ENCODE measurements at regions not wholly inside any gene's neighbourhood (a gene's known extent, or its start where the extent isn't known, plus 50 kb on each side); places are given as distances from the start of the nearest gene placed in this dataset.

DNA sequence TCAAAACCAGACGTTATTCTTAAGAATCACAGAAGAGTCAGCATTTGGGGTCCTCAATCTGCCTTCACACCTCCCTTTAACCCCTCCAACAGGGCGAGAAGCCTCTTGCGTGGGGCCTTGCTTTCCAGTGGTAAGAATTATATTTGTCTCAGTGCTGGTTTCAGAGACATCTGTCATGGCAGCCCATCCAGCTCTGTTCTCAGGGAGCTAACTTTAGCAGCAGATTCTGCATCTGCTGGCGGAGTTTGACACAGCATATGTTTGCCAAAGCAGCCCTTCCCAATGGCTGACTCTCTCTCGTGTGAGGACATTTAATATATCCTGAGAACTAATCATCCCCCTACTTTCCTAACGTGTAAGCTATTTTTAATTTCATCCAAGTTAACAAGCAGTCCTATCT, 91.5 kb upstream of the BCL11A start:
- in situ Hi-C loops (cut with HindIII; ENCODE audit: low pct_unique_long_range_greater_than_20kb, low sequenced_read_pairs), result no loop called here
- DNase-seq (ENCODE audit: low read depth, low spot score), result no peak

GRCh38 chr2:60648191-60648590, 94.7 kb upstream of the BCL11A start:
- in situ Hi-C loops (cut with HindIII; ENCODE audit: low pct_unique_long_range_greater_than_20kb, low sequenced_read_pairs), result no loop called here
- DNase-seq (ENCODE audit: low read depth, low spot score), result no peak

GRCh38 chr2:60649721-60650120, 96.3 kb upstream of the BCL11A start:
- DNase-seq (ENCODE audit: low read depth, low spot score), result no peak
- in situ Hi-C loops (cut with HindIII; ENCODE audit: low pct_unique_long_range_greater_than_20kb, low sequenced_read_pairs), result no loop called here

DNA sequence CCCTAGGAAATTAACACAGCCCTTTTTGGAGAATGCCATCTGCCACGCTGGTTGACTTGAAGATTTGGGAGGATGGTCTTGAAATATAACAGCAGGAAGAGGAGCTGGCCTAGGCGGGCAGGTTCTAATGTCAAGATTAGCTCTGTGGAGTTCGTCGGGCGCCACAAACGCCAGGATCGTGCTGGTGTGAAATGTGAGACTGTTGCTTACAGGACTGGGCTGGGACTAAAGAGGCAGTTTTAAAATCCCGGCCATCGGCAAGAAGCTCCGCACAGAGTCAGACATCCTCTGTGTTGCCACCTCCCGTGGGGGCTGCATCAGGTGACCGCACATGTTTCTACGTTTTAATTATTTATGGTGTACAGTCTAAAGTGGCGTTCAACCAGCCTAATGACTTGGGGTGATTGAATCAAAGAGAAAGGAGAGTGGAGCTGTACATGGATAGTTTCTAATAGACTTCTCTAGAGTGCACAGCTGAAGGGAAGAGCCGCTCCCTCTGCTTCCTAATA, 99.4 kb upstream of the BCL11A start:
- no peak for DNase-seq (ENCODE audit: low read depth, low spot score)
- in situ Hi-C loops (cut with HindIII; ENCODE audit: low pct_unique_long_range_greater_than_20kb, low sequenced_read_pairs), result no loop called here

DNA sequence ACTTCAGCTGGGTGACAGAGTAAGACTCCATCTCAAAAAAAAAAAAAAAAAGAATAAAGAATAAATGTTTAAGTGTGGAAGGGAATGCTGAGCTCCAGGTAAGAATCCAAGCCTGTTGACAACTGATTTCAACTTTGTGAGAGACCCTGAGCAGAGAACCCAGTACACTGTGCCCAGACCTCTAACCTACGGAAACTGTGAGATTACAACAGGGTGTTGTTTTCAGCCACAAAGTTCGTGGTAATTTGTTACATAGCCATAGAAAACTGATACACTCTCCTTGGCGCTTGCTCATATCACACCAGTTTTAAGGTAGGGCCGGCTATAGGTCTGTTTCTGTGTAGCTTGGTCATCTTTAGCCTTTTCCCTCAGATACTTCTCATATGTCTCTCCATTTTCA, 98.4 kb upstream of the PAPOLG start:
- in situ Hi-C loops (cut with HindIII; ENCODE audit: low pct_unique_long_range_greater_than_20kb, low sequenced_read_pairs), result no loop called here
- DNase-seq (ENCODE audit: low read depth, low spot score), result no peak

DNA sequence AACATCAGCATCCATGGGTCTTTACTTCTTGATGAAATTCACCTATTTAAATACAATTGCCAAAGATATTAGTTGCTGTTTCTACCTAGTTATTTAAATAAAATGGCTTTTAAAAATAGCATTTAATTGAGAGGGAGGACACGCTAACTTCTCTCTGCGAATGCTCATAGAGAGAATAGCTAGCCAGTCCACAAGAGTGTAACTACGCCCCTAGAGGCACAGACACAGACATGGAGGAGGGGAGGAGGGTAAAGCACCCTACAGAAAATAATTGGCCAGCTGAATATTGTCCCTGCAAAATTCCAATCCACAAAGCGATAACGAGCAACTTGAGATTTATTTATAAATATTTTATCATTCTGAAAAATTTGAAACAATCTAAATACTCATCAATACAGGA, 97.0 kb upstream of the PAPOLG start:
- in situ Hi-C loops (cut with HindIII; ENCODE audit: low pct_unique_long_range_greater_than_20kb, low sequenced_read_pairs), result no loop called here
- DNase-seq (ENCODE audit: low read depth, low spot score), result peak; percentile 38

DNA sequence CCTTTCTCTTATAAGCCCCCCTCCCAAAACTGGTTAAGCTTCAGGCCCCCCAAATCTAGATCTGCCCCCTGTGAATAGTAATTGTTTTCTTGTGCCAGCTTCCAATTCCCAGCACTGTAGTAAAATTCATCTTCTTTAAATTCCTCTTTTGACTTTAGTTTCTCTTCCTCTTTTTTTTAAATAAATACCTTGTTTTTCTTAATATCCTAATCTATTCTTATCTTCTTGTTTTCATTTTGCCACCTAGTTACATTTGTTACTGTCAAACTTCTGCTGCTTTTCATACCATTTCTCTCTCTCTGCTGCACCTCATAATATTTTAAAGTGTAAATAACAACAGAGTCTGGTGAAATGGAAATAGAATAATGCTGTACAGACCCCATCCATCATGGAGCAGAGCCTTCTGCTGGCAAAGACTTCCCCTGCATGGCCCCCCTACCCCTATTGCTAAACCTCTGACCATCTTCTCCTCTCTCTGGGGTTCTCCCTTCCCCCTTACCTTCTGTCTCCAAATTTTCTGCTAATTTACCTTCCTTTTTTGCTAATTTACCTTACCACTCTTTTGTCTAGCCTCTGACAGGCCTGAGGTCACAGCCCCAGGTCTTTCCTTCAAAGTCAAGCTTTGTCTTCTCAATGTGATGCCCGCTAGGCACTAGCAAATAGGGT, 94.9 kb upstream of the PAPOLG start:
- in situ Hi-C loops (cut with HindIII; ENCODE audit: low pct_unique_long_range_greater_than_20kb, low sequenced_read_pairs), result no loop called here
- DNase-seq (ENCODE audit: low read depth, low spot score), result no peak

- in situ Hi-C loops (cut with HindIII; ENCODE audit: low pct_unique_long_range_greater_than_20kb, low sequenced_read_pairs), result no loop called here
- DNase-seq (ENCODE audit: low read depth, low spot score), result no peak
Observed at GRCh38 chr2:60662781-60663180, 93.3 kb upstream of the PAPOLG start.

- in situ Hi-C loops (cut with HindIII; ENCODE audit: low pct_unique_long_range_greater_than_20kb, low sequenced_read_pairs), result no loop called here
- no peak for DNase-seq (ENCODE audit: low read depth, low spot score)
Observed at GRCh38 chr2:60671966-60672365, 84.1 kb upstream of the PAPOLG start.

DNA sequence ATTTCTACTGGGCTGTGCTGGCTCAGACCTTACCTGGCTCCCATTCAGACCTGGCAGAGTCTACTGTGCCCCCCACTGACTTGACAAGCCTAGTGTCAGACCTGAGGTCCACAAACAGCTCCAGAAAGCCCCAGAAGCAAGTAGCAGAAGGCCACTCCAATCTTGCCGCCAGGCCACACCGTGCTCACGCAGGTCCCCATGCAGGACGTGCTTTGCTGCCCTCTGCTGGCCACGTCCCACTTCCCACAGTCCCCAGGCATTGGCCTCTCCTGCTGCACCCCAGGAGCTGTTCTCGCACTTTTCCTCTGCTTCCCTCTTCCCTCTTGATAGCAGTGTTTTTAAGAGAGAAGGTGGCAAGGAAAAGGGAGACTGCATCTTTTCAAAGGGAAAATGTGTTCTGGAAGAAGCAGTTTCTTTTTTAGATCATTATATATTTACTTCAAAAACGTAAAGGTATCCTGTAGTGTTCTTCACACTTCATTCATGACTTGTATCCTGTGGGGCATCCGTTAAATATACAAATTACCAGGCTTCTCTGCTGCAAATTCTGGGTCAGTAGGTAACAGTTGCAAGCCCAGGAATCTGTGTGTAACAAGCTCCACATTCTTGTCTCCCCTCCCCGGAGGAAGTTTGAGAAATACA, 81.4 kb upstream of the PAPOLG start:
- in situ Hi-C loops (cut with HindIII; ENCODE audit: low pct_unique_long_range_greater_than_20kb, low sequenced_read_pairs), result no loop called here

GRCh38 chr2:60675301-60675700, 80.8 kb upstream of the PAPOLG start:
- DNase-seq (ENCODE audit: low read depth, low spot score), result no peak
- in situ Hi-C loops (cut with HindIII; ENCODE audit: low pct_unique_long_range_greater_than_20kb, low sequenced_read_pairs), result no loop called here

More for the DNA sequence above, 81.4 kb upstream of the PAPOLG start:
- peak; percentile 86 for DNase-seq (ENCODE audit: low read depth, low spot score)

- in situ Hi-C loops (cut with HindIII; ENCODE audit: low pct_unique_long_range_greater_than_20kb, low sequenced_read_pairs), result no loop called here
- no peak for DNase-seq (ENCODE audit: low read depth, low spot score)
Observed at GRCh38 chr2:60676706-60677330, 79.2 kb upstream of the PAPOLG start.

DNA sequence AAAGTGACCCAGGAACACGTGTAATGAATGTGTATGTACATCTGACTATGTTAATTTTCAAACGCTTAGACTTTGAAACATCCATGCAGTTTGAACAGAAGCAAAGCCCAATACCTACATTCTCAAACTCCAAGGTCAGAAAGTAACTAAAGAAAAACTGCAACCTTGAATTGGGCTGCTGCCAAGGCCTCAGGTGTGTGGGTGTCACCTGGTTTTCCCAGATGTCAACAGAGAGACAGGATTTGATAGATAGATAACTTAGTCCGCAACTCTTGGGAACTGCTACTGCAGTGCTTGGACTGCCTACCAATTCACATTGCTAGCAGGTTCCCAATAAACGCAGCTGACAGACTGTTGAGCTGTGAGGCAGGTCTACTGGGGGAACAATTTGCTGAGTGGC, 78.7 kb upstream of the PAPOLG start:
- no peak for DNase-seq (ENCODE audit: low read depth, low spot score)
- in situ Hi-C loops (cut with HindIII; ENCODE audit: low pct_unique_long_range_greater_than_20kb, low sequenced_read_pairs), result no loop called here

GRCh38 chr2:60678551-60678950, 77.5 kb upstream of the PAPOLG start:
- no peak for DNase-seq (ENCODE audit: low read depth, low spot score)
- in situ Hi-C loops (cut with HindIII; ENCODE audit: low pct_unique_long_range_greater_than_20kb, low sequenced_read_pairs), result no loop called here

DNA sequence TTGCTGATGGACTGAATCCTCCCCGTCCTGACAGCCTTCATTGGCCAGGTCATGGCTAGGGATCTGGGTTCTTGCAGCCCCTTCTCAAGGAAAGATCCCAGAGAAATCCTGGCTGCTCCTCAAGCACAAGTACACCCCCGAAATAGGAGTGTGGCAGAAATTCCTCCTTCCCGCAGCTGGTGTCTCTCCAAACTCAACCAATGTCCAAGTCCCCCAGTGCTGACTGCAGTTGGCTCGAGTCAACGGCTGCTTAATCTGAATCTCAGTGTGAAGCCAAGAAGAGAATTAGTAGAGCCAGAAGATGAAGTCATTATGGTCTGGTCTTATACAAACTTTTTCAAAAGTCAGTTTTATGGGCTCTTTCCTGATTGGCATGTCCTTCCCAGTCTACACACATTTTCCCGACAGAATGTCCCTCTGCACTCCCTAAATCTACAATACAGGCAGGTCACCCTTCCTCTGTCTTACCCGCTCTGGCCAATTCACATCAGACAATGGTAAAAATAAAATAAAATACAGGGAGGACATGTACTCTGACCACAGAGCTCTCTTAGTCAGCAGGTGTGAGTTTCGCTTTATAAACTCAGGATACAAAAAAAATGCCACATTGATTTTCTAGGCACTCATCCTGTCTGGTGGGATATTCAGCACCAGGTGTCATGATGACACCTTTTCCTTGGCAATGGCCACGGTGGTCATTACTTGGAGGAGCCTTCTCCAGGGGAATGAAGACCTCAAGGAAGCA, 76.9 kb upstream of the PAPOLG start:
- in situ Hi-C loops (cut with HindIII; ENCODE audit: low pct_unique_long_range_greater_than_20kb, low sequenced_read_pairs), result no loop called here
- no peak for DNase-seq (ENCODE audit: low read depth, low spot score)

DNA sequence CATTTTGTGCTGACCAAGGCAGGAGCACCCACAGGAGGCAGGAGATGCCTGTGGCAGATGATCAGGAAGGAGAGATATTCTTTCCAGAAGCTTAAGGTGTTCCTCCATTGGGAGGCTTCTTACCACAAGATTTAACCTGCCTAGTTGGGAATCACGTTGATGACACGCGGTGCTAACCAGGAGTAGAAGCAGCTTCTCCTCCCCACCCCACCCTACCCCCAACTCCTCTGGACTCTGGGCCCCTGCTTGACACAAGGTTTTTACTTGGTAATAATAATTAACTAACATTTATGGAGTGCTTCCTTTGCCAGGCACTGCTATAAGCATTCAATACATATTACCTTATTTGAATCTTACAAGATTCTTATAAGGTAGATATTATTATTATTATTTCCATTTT, 62.5 kb upstream of the PAPOLG start:
- no peak for DNase-seq (ENCODE audit: low read depth, low spot score)
- in situ Hi-C loops (cut with HindIII; ENCODE audit: low pct_unique_long_range_greater_than_20kb, low sequenced_read_pairs), result no loop called here

GRCh38 chr2:60695793-60696192, 60.3 kb upstream of the PAPOLG start:
- in situ Hi-C loops (cut with HindIII; ENCODE audit: low pct_unique_long_range_greater_than_20kb, low sequenced_read_pairs), result no loop called here
- DNase-seq (ENCODE audit: low read depth, low spot score), result no peak

DNA sequence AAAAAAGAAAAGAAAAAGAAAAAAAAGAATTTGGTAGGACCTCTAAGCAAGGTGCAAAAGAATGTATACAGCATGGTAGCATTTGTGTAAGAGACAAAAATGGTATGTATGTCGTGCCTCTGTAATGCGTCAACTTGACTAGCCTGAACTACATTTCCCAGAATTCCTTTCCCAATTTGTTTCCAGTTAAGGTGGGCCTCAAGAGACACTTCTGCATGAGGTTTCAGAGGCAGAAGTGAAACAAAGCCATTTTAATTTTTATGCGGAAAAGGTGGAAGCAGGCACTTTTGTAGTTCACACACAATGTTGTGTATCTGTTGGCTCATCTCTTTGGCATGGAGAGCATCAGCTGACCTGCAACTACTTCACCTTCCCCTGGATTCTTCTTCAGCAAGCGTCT, 56.5 kb upstream of the PAPOLG start:
- in situ Hi-C loops (cut with HindIII; ENCODE audit: low pct_unique_long_range_greater_than_20kb, low sequenced_read_pairs), result no loop called here
- DNase-seq (ENCODE audit: low read depth, low spot score), result no peak

All from SK-MEL-5 (cell line).